Activated T-helper 9 cell treated with anti-CD3 and anti-CD28 coated beads, Interleukin-2, amount 50 U/mL, for 16 hours (primary cell): ENCODE measurements at regions not wholly inside any gene's neighbourhood (a gene's known extent, or its start where the extent isn't known, plus 50 kb on each side); places are given as distances from the start of the nearest gene placed in this dataset.
"Not testable (repeated sequence)": the region's sequence is repeated elsewhere in the genome, so short reads cannot be mapped to it uniquely, and the experiment has no call there.

Experiments used
- DNase-seq: peaks from one replicate; pipeline ENCODE4 v3.0.0-alpha.2; 2020; ENCODE audit warnings: low read depth

DNA sequence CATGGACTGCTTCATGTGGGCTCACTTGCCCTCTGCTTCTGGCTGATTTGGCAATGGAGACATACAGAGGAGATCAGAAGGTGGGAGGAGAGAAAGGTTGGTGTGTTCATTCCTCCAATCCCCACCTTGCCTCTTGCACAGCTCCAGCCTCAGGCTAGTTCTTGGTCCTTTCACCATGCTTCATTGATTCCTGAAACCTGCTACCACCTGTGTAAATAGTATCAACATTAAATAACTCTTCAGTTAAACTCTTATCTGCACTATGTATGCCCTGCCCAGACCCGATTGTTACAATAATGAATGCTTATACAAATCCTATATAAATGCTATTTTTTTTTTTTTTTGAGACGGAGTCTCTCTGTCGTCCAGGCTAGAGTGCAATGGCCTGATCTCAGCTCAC, 174.5 kb downstream of the CD83 start:
- no peak for DNase-seq

DNA sequence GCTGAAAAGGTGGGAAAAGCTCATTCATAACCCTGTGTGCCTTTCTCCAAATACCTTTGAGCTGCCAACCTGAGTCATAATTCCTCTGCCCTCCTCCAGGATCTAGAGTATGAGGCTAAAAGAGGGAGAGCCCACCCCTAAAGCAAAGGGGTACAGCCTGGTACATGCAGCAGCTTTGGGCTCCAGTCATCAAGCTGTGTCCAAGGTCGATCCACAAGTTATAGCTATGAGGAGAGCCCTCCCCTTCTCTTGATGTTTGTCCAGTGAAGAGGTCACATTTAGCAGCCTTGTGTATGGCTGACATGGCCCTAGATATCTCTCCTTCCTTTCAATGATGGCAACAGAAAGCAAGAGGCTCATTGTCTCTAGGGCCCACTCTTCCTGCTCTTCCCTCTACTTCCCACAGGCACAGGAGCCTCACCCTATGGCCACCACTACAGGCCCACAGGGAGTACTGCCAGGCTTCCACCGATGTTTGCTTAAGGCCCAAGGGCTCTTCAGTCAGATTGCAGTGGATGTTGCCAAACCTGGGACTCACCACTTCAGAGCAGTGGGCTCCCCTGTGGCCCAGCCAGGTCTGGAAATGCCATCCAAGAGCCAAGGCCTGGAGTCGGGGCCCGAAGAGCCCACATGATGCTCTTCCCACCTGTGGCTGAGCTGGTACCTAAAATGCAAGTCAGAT, 176.8 kb downstream of the CD83 start:
- no peak for DNase-seq

GRCh38 chr6:14296698-14297097, 179.1 kb downstream of the CD83 start:
- DNase-seq = not testable (repeated sequence)

DNA sequence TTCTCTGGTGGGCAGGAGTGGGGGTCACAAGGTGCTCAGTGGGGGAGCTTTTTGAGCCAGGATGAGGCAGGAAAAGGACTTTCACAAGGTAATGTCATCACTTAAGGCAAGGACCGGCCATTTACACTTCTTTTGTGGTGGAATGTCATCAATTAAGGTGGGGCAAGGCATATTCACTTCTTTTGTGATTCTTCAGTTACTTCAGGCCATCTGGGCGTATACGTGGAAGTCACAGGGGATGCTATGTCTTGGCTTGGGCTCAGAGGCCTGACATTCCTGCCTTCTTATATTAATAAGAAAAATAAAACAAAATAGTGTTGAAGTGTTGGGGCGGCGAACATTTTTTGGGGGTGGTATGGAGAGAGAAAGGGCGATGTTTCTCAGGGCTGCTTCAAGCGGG, 179.5 kb downstream of the CD83 start:
- not testable (repeated sequence) for DNase-seq

DNA sequence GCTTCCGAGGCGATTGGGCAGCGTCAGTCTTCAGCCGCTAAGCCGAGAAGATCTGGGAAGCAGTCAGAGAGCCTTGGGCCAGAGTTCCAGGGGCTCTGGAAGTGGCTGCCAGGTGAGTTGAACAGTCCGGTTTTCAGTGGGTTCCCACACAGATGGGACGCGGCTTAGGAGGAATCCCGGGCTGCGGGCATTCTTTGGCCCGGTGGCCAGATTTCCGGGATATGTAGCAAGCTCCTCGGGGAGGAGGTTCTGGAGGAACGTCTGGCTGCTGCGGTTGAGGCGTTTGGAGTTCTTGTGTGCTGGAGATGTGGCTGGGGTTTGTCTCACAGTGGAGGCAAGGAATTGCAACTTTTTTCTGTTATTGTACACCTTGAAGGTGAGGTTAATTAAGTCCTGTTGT, 182.6 kb downstream of the CD83 start:
- DNase-seq = not testable (repeated sequence)

- DNase-seq = not testable (repeated sequence)
Measured at GRCh38 chr6:14300721-14301120, 183.1 kb downstream of the CD83 start.

GRCh38 chr6:14301477-14301876, 183.9 kb downstream of the CD83 start:
- not testable (repeated sequence) for DNase-seq

DNA sequence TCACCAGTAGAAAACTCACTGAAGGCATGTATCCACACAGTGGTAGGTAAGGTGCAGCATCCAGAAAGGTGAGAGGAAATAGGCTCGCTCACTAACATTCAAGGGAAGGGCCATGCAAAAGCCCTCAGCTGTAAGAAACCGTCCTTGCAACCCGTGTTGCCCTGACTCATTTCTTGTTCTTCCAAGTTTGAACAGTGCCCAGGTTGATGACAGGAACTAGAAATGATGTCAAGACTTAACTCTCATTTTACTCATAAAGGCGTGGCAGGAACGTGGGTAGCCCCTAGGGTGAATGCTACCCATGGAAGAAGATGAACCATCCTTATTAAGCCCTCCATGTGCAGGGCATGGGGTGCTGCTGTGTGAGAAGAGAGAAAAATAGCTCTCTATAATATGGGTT, 187.6 kb downstream of the CD83 start:
- no peak for DNase-seq

DNA sequence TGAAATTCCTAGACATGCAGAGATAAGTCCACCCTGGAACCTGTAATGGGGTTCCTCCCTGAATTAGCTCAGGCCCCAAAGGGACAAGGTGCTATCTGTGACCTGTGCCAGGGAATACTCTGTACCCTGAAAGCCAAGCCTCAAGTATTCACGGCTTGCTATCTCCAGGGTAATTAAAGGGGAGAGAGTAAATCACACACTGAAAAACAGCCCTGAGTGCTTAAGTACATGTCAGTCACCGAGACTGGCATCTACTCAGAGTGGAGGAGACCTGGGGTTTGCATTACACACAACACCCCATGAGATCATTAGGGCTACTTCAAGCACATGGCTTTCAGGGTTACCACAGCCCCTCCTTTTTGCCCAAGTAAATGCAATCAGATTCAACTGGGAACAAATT, 188.1 kb downstream of the CD83 start:
- no peak for DNase-seq

- DNase-seq = no peak
Measured at GRCh38 chr6:14306151-14306906, 188.8 kb downstream of the CD83 start.

- DNase-seq = no peak
Measured at GRCh38 chr6:14309516-14309915, 191.9 kb downstream of the CD83 start.

DNA sequence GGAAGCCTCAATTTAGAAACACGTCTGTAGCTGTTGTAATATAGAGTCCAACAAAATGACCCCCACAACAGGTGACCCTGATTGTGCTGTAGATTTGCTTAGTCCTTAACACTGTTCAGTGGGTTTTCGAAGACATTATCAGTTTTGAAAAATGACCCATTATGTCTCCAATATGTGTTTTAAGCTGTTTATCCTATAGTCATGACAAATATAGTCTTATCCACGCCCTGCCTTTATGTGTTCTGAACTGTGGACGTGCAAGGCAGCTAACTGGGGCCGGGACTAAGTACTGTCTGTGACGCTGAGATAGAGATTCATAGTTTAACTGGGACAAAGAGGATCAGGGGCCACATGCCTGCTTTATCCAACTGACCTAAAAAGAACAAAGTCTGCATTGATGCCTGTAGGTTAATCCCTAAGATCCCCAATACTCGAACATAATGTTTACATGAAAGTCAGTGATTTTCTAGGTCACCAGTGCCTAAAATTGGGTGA, 192.4 kb downstream of the CD83 start:
- DNase-seq = no peak

DNA sequence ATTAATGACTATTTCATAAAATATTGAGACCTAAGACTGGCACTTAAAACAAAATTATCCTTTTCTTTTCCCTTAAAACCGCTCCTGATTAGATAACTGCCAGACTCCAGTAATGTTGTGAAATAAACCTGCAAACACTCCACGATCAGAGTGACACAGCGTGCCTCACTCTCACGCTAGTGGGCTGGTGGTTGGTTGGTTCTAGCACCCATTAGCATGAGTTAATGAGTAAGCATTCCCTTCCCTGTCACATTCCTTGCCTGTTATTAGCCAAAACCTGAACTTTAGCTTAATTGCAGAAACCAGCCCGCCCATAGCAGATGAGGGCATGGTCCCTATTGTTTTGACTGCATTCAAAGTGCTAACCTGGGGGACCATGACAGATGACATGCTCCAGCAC, 193.4 kb downstream of the CD83 start:
- DNase-seq = no peak

DNA sequence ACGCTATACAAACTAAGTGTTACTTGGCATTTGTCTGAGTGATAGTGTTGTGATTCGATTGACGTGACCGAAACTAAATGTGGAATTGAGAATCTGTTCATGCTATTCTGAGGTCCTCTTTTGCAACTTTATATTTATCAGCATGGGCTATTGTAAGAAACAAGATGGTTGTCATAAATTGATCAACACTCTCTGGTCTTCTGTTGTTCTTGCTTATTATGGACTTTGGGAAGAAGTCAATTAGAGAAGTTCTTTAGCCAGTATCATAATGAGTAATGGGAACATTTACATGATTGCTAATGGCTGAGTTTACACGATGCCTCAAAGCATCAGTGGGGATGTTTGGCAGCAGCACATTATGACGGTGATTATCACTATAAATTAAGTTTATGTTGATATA, 195.0 kb downstream of the CD83 start:
- DNase-seq = no peak

- DNase-seq = no peak
Measured at GRCh38 chr6:14313248-14313647, 195.7 kb downstream of the CD83 start.

GRCh38 chr6:14315353-14315752, 197.8 kb downstream of the CD83 start:
- DNase-seq = no peak

DNA sequence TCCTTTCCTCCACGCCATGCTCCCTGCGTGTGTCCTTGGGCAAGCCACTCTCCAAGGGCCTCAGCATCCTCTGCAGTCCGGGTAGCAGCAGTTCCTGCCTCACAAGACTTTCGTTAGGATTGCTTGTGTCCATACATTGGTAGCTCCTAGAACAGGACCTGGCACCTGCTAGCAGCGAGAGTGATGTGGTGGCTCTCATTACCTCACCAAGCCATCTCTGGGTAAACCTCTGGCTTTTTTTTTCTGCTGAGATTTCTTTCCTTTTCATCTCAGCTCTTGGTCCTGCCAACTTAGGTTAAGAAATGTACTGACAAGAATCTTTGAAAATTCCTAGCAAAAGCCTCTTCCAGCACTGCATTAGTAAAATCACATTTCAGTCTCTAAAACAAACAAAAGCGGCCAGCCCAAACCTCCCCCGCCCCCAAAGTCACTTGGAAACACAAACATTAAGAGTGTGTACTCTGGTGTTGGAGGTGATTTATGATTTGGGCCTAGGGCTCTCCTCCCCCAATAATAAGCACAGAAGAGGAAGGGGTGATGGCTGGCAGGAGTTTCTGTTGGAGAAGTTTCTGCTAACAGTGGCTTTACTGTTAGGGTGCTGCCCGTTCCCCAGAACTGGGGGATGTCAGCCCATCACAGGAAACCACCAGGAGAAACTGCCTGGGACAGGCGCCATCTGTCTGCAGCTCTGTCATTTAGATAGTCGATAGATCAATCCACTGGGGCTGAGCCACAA, 199.2 kb downstream of the CD83 start:
- no peak for DNase-seq

DNA sequence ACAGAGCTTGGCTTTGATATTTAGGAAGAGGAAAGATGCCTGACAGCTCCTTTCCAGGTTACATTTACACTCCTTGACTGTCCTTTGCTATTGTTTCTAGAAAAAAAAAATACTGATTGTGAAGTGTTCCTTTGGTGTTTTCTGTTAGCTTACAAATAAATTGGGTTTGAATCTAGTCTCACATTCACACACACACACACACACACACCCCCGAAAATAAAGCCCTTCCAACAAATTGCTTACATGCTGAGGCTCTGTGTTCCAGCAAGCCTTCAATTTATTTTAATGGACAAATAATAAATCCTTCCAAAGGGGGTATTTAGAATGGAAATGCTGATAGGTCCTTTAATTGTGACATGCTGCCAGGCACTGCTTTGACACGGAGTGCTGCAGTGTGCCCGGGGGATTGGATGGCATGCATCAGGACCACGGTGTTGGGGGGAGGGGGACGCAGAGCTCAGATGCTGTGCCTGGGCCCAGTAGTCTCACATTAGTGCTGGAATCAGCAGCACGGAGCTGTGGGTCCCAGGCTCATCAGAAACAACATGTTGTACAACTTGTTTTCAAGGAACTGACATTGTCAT, 199.9 kb downstream of the CD83 start:
- no peak for DNase-seq

GRCh38 chr6:14320332-14320731, 202.8 kb downstream of the CD83 start:
- DNase-seq = no peak

- no peak for DNase-seq
Measured at GRCh38 chr6:14321992-14322772, 204.6 kb downstream of the CD83 start.

DNA sequence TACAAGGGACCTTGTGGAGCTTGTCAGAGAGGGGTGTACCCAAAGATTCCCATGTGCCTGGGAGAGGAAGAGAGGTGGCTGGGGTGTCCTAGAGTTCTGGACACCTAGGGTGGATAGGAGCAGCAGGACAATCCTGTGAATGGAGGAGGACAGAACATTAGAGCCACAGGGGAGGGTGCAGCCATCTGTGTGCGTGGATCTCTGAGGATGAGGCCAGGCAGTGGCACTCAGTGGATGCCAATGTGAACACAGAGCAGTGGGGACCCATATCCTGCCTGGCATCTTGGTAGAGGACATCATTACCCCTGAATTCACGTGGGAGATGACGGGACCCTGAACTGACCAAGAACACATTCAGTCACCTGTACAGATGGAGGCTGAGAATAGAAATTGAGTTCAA, 205.3 kb downstream of the CD83 start:
- no peak for DNase-seq

DNA sequence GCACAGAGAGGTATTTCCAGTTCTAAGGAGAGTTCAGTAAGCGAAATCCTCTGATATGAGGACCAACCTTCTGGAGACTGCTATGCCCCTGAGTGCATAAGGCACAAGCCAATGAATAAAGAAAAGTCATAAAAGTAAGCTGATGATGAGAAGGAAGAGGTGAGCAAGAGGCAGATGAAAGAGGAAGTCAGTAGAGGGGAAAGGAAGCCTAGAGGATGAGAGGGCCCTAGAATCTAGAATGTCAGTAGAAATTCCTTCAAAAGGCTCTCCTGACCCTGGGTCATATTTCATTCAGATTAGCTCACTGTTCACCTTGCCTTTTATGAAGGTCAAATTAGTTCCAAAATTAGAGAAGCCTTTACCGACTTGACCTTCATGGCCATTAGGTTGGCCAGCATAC, 209.2 kb downstream of the CD83 start:
- no peak for DNase-seq
